ENCODE measurements at regions not wholly inside any gene's neighbourhood (a gene's known extent, or its start where the extent isn't known, plus 50 kb on each side); places are given as distances from the start of the nearest gene placed in this dataset.

DNA sequence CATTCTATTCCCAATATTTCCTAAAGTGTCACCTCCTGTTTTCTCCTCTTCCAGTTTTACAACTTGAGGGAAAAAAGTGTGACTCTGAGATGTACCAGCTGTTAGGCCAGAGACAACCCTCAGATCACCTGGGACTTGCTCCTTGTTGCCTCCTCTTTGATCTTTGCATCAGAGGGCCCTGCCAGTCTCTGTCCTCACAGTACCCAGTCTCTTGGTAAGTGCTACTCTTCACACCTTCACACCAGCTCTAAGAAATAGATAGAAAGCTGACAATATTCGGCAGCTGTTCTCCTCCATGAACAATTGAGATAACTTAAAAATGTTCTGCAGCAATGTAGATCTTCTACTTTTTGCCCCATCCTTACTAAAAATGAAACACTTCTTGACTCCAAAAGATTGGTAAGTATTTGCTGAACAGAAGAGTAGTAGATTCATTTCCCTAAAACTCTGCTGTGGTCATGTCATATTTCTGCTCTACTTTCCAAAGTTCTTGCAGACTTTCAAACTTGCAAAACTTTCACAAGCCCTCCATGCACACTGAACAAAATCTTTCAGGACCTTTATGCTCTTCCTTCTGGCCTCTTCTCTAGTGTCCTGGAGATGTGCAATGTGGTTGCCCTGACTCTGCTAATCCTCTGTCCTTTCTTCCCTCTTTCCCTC, 188.6 kb downstream of the SNX18 start:
- DNase-seq = no peak

DNA sequence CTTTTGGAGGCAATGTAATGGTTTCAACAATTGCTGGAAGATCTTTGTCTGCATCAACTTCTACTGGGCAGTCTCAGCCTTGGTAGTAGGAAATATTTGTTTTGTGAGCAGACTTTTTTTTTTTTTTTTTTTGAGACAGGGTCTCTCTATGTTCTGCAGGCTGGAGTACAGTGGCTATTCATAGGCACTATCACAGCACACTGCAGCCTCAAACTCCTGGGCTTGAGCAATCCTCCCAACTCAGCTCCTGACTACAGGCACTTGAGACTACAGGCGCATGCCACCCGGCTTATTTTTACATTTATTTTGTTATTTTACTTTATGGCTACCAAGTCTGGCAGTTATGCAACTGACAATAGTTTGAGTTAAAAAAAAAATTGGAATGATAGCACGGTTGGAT, 187.3 kb downstream of the SNX18 start:
- DNase-seq = no peak

DNA sequence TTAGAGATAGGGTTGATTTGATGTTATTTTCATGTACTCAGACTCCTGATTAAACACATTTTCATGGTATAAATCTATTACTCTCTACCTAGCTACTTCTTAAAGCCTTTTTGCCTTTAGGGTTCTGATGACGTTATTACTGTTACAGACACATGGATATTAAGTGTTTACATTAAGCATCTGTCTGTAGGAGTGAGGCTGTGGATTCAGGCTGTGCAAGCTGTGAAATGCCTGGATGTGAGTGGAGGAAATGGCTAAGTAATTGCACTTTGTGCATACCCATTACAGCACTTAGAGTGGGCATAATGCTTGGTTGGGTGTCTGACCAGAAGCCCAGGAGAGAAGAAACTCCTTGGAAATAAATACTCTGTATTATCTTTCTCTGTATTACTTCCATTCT, 186.8 kb downstream of the SNX18 start:
- DNase-seq = no peak

DNA sequence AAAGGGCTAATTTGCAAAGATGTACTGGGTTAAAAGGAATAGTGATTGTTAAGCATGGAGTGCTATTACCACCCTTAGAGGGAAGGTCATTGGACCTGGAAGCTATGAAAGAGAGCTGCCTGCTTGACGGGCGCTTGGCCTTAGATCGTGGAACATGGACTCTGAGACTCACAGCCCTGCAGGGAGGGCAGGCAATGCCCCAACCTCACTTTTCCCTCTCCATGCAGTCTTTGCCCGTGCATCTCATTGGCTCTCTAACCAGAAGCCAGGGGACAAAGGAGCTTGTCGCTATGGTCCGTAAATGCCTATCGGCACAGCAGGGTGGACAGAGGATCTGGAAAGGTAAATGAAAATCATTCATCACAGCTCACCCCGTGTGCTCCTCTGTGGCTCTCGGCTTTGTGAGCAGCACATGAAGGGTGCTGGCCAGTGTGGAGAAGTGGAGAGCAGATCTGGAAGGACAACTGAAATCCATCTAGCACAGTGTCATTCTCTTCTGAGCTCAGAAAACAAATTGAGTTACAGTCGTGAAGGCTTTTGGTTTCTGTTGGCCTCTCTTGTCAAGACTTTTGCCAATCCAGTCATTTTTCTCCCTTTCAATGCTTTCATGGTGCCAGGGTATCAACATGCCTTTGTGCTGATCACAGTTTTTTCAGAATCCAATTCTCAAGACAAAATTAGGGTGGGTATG, 186.2 kb downstream of the SNX18 start:
- DNase-seq = no peak

DNA sequence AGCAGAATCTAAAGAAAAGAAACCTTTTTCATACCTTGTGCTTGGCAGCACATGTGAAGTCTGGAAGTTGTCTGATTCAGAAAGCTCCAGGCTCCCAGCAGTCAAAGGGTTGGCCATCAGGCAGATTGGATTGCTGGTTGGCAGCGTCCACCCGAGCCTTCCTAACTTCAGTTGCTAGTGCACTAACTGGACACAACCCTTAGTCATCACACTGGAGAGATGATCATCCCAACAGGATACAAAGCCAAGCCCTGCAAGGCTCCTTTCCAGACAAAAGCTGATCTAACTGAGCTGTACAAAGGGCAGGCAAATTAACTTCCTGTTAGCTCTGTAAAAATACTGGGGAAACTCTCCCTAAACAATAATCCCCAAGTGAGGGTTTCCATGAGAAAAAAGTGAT, 185.6 kb downstream of the SNX18 start:
- no peak for DNase-seq

DNA sequence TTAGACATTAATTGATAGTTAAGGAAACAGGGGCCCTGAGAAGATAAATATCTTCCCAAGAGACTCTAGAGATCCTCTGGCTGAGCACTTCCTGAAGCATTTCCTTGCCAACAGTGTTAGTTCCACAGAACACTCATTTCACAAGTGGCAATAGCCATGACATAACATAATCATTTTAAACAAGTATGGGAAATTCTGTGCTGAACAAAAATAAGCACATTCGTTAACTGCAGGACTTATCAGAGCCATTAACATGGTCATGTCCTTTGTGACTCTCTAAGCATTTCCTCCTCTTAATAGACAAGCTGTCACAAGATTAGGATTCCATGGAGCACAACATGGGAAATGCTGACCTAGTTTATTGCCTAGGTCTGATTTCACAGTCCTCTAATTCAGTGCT, 184.9 kb downstream of the SNX18 start:
- no peak for DNase-seq

DNA sequence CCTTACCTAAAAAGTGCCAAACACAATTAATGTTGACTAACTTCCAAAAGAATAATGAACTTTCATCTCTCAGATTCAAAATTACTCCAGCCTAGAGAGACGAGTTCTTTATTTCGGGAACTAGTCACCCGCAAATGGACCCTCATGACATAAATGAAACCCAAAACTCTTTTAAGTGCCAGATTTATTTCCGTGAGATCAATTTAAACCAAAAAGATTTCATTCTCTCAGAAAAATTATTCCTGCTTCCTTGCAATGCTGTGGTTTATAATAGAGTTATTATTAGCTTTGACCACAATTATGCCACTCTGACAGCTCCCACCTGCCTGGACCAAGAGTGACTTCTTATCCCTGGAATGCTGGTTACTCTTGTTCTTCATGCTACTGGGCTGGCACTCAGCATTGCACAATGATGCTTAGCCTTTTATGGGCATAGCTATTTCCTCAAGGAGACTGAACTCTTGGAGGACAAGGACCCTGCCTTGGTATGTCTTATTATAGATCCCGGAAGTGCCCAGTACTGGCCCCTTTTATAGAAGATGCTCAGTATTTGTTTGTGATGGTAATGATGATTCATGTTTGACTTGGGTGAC, 183.5 kb downstream of the SNX18 start:
- DNase-seq = no peak

DNA sequence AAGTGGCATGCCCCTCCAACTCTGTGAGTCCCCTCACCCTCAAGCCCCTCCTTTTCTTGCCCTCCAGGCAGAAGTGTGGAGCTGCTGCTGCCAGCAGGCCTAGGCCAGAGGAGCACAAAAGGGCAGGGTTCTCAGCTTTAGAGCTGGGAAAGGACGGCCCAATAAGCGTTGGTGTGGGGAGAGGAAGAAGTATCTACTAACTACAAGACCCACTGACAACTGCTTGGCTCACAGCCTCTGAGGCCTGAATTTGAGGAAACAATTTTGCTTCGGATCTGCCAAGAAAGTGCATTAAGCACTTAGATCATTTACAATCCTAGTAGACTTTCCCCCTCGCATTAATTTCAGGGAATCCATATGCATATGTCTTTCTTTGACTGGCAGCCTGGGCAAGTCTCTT, 179.4 kb downstream of the SNX18 start:
- DNase-seq = no peak

DNA sequence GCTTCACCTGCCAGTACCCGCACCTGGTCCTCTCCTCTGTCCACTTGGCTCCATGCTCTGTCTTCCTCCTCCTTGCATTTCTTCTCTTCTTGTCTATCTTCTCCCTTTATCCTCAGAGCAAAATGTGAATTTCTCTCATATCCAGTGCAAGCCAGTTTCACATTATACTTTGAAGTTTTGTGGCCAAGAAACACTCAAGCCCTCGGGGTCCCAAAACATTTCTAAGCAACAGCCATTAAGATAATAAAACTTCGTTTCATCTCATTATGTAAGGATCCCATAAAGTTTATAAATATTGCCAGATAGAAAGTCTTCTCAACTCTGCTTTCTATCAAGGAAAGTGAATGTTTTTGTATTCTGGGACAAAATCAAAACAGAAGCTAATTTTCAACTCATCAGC, 178.8 kb downstream of the SNX18 start:
- DNase-seq = no peak

DNA sequence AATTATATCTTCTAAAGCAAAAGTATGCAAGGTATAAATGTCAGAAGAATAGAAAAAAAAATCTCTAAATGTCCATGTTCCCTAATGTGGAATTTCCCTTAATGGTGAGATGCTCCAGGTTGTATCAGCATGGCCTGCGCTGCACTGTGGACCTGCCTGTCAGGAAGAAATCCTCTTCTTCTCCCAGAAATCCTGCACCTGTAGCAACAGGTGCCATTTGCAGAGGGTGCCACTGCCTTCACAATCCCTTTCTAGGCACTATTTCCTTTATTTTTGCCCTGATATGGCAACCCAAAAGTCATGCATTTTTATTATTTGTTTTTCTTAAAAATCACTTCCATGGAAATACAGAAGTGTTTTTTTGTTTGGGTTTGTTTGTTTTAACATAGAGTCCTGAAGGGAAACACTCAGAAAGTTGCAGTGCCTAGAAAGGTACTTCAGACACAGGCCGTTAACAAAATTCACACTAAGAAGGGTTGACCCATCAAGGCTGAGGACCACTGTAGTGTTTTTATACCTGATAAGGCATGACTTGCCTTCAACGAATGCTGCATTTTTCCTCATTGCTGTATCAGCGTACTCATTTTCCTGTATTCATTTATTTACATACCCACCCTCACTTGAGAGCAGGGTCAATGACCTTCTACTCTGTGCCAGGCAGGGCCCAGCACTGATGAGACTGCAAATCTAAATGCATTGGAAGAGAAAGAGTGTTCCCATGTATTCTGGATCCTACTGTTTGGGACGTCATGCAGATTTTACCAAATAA, 177.8 kb downstream of the SNX18 start:
- DNase-seq = no peak

DNA sequence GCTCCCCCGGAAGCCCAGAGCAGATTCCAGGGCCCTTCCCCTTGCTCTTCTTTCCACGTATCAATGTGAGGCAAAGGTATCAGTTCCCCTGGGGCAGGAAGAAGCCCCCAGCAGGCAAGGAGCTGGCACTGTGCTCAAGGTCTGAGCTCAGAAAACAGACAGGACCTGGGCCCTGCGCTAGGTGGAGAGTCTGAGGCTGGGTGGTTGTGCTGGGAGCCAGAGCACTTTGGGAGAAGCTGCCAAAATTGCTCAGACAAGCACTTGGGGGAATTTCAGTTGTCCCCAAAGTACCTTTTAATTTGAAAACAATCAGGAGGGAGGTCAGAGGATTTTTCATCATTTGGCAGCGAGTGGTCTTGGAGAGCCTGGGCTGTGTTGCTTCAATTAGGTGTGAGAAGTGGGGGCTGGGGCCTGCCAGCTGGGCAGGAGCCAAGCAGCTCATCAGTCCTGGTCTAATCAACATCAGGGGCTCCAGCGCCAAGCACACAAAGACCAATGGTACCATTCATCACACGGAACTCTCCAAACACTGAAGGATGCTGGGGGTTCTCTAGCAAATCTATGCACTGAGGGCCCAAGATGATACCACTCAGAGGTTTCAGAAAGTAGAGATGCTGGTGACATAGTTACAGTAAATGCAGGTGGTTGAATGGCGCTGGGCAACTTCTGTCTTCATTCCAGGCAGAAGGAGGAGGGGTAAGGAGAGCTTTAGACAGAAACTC, 176.5 kb downstream of the SNX18 start:
- DNase-seq = peak; percentile 34

DNA sequence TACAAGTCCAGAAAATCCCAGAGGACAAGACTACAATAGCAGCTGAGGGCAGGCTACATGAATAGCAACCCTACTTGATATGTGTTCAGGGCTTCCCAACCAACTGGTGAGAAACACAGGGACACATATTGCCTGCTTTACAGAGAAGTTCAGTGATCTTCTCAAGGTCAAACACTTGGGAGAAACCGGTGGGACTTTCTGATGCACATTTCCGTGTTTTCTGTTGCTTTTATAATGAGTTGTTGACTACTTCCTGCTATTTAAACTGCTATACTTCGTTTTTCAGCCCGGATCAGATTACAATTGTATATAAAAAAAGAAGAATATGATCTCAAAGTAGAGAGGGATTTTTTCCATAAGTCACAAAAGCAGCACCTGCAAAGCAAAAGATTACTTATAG, 175.1 kb downstream of the SNX18 start:
- DNase-seq = no peak

DNA sequence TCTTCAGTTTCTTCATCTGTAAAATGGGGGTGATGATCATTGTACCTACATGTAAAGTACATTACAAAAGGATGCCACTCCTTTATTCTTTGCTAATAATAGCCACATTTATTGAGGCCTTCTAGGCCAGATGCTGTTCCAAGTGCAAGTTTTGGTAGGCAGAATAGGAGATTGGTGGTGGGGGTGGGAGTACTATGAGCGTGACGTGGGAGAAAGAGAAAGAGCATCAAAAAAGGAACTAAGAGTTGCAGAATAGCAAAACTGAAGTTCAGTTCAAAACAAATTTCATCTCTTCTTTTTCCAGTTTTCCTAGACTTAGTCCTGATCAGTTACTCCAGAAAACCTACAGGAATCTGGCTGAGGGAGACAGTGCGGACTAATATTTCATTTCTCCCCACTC, 174.1 kb downstream of the SNX18 start:
- DNase-seq = no peak

DNA sequence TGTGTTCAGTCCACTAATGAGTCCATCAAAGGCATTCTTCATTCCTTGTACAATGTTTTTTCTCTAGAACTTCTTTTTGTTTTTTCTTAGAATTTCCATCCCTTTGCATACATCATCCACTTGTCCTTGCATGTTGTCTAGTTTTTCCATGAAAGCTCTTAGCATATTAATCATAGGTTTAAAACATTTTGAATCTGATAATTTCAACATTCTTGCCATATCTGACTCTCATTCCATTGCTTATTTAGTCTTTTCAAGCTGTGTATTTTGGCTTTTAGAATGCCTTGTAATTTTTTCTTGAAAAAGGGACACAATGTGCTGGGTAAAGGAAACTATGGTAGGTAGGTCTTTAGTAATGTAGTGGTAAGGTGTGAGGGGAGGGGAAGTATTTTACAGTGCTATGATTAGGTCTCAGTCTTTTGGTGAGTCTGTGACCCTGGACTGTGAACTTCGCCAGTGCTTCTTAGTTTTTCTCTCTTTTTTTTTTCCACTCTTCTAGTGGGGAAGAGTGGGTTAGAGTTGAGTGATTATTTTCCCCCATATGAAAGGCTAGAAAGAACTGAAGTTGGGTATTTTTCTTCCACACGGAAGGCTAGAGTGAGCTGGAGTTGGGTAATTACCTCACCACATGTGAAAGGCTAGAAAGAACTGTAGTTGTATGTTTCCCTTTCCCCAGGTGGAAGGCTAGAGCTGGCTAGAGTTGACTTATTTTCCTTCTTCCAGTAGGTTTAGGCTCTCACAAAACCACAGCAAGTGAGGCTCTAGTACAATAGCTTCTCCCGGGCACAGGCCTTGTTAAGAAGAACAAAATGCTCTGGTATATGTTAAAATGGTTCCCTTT, 172.1 kb downstream of the SNX18 start:
- no peak for DNase-seq

DNA sequence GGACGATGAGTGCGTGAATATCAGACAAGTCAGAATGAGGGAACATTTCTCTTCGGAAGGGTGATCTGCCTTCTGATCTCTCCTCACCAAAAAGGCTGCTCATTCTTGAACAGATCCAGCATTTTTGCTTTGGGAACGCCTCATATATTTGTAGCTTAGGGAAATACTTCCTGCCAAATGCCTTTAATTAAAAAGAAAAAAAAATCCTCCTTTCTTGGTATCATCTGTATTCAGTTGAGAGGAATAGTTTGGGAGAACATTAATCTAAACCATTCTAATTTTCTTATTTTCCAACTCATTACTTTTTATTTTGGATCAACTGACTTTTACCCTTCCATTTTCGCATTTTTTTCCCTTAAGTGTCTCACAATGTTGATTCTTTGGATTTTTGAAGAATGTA, 163.4 kb downstream of the SNX18 start:
- no peak for DNase-seq

DNA sequence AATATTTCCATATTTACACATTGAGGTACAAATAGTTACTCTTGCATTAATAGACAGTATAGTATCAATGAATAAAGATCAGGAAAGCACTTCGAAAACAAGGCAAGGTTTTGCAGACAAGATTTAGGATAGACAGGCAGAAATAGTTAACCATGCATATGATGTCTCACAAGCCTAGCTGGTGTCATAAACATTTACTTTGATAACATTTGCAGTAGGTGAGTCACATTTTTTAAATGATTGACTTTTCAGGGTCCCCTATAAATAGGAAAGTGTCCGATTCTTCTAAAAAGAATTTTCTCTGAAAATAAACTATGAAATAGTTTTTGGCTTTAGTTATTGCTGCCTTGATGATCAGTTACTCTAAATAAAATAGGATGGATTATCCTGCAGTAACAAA, 162.1 kb downstream of the SNX18 start:
- no peak for DNase-seq

DNA sequence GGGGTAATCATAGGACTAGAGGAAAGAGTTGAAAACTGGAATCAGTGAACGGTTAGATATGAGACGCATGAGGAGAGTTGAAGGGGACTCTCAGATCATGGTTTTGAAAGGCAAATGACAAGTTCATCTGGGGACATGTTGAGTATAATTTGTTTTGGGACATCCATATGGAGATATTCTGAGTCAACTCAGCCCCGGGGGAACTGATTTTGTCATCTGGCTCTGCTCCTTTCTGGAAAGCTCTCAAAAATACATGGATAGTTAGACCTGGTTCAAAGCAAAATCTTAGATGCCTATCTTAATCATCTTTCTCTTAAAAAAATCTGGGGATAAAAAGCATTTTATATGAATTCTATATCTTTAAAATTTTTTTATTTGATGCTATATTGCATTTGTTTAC, 161.2 kb downstream of the SNX18 start:
- DNase-seq = no peak

DNA sequence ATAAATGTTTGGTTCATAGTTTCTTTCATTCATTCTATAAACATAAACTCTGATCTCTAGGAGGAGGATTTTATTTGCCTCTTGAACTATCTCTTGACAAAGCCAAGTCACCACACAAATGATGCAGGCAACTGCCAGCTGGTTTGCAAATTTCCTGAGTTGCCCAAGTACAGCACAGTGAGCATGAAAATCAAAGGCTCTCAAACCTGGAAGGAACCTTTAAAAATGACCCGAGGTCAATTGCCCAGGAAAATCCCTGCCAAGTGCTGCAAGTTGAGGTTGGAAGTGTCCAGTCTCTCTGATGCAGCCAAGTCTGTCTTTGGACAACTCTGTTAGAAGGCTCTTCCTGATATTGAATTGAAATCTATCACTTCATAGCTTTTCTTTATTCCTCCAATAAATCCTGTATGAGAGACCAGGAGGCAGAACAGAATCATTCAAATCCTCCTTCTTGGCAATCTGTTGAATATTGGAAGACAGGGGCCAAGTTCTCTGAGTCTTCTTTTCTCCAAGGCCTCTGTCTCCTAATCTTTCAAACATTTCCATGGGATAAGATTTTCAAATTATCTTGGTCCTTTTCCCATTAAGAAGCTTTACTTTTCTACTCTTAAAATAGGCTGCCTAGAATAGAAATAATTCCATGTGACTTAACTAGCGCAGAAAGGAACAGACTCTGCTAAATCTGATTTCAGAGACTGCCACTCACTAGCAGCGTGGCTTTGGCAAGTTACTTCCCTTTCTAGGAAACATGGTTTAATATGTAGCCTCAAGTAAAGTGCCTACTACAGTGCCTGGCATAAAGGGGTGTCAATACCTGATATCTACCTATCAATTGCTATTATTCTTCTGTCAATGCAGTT, 159.2 kb downstream of the SNX18 start:
- DNase-seq = no peak

DNA sequence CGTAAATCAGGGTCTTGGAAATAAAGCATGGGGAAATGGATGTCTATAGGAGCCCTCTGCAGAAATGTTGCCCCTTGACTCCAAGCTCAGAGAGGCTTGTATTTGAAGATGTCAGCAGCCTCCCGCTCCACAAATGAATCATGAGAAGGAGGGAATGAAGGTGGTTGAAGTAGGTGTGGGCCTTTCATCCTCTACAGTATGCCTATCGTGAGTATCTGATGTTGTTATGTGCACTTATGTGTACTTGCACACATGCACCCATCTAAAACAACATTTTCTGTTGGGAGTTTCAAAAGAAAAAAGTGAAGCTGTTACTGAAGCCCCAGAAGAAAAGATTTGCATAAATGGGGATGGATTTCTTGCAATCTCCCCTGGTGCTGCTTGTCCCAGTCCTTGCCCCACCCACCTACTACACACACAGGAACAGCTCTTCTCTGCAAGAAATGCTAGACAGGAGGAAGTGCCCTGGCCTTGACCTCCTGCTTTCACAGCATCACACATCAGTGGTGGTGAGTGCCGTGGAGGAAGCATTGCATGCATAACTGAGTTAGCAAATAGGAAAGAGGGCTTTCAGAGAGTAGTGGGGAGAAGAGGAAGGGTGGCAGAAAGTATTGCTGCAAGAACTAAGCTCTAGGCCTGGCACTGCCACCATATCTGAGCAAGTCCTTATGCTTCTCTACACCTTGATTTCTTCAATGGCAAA, 156.1 kb downstream of the SNX18 start:
- DNase-seq = no peak

DNA sequence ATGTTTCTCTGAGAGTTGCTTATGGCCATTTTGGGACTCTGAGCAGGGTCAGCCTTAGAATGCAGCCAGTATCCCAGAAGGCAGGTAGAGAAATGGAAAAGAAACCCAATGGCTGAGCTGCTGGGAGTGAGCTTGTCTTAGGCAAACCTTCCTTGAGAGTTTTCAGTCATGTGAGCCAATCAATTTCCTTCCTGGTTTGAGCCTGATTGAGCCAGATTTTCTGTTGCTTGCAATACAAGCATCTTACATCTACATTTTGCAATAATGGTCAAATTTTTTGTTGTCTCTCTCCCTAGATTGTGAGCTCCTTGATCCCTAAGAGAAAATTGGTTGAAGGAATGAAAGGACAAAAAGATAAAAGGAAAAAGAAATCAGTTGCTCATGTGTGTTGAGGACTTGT, 155.3 kb downstream of the SNX18 start:
- DNase-seq = no peak

DNA sequence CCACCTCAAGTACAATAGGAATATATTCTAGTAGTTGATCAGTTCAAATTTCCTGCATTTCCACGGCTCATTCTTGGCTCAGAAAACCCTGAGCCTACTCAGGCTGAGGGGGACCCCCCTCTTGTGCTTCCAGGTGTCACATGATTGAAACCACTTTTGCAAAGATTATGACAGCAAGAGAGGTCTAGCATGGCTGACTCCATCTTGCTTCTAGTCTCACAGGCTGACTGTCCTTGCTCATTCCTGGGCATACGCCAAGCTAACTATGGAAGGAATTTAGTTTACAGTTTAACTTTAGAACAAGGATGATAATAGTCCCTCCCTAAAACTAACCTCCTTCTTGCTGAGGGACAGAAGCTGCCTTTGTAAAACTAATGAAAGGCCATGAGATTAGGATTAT, 154.1 kb downstream of the SNX18 start:
- DNase-seq = no peak

Measured in NCI-H1436 treated with DMSO at 0.1 percent for 48 hours (cell line).